ENCODE measurements at regions not wholly inside any gene's neighbourhood (a gene's known extent, or its start where the extent isn't known, plus 50 kb on each side); places are given as distances from the start of the nearest gene placed in this dataset.
"Not testable (repeated sequence)": the region's sequence is repeated elsewhere in the genome, so short reads cannot be mapped to it uniquely, and the experiment has no call there.

DNA sequence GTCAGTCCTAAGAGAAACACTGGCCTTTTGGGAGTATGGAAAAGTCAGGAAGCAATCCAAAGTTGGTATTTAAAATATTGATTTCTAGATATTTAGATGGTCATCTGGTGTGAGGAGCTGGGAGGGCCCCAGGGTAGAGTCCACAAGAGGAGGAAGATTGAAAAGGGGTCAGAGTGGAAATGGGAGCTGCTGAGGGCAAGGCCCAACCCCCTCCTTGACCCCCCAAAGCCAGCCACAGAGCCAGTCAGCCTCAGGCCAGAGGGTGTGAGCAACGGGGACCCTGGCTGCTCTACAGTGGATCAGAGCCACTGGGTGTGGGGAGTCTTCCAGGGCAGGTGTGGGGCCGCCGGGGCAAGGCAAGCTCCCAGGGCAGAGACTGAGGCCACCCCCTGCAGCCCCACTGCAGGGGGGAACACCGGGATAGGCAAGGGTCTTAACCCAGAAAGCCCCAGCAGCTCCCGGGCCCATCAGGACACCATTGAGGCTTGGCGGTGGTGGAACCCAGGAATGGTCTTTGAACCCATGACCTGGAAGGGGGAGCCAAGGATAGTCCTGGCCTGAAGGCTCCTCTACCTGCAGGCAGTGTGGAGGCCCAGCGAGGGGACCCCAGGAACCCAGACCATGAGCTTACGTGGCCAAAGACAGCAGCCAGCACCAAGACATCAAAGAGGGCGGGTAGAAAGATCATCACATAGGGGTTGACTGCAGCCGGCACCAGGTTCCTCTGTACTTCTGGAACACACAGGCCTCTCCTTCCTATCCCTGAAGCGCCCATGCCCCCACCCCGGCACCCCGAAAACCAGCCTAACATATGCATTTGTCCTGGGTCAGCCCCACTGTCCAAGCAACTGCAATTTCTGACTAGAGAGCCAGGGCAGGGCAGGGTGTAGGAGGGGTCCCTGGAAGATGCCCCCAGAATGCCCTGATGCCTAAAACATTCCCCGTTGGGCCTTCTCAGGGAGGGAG, 51.3 kb upstream of the CSPG4 start:
- TF ChIP-seq, protein P1, sequence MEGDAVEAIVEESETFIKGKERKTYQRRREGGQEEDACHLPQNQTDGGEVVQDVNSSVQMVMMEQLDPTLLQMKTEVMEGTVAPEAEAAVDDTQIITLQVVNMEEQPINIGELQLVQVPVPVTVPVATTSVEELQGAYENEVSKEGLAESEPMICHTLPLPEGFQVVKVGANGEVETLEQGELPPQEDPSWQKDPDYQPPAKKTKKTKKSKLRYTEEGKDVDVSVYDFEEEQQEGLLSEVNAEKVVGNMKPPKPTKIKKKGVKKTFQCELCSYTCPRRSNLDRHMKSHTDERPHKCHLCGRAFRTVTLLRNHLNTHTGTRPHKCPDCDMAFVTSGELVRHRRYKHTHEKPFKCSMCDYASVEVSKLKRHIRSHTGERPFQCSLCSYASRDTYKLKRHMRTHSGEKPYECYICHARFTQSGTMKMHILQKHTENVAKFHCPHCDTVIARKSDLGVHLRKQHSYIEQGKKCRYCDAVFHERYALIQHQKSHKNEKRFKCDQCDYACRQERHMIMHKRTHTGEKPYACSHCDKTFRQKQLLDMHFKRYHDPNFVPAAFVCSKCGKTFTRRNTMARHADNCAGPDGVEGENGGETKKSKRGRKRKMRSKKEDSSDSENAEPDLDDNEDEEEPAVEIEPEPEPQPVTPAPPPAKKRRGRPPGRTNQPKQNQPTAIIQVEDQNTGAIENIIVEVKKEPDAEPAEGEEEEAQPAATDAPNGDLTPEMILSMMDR (conservative IDR thresholded peaks at IDR 0.05; ENCODE audit: low read depth, low read length) = not testable (repeated sequence)
- TF ChIP-seq RAD21 (IDR thresholded peaks at IDR 0.05; ENCODE audit: low read length); POLR2A (IDR thresholded peaks at IDR 0.05; ENCODE audit: low read depth, low read length); CEBPB (IDR thresholded peaks at IDR 0.05; ENCODE audit: low read depth, low read length); MAFK (IDR thresholded peaks at IDR 0.05; ENCODE audit: low read depth, low read length); FOS (IDR thresholded peaks at IDR 0.05; ENCODE audit: low read depth, low read length); BHLHE40 (IDR thresholded peaks at IDR 0.05; ENCODE audit: low read depth, low read length); SMC3 (IDR thresholded peaks at IDR 0.05; ENCODE audit: low read depth, low read length); MXI1 (IDR thresholded peaks at IDR 0.05; ENCODE audit: borderline replicate concordance, low read depth, low read length); RCOR1 (IDR thresholded peaks at IDR 0.05; ENCODE audit: insufficient replicate concordance, low read length): not testable (repeated sequence)
- TF ChIP-seq, protein P2, sequence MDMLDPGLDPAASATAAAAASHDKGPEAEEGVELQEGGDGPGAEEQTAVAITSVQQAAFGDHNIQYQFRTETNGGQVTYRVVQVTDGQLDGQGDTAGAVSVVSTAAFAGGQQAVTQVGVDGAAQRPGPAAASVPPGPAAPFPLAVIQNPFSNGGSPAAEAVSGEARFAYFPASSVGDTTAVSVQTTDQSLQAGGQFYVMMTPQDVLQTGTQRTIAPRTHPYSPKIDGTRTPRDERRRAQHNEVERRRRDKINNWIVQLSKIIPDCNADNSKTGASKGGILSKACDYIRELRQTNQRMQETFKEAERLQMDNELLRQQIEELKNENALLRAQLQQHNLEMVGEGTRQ (IDR thresholded peaks at IDR 0.05; ENCODE audit: low read depth, low read length) = not testable (repeated sequence)

Data from IMR-90 (cell line).